ENCODE measurements at regions not wholly inside any gene's neighbourhood (a gene's known extent, or its start where the extent isn't known, plus 50 kb on each side); places are given as distances from the start of the nearest gene placed in this dataset.

GRCh38 chr11:8328231-8328794, 64.6 kb upstream of the LMO1 start:
- intact Hi-C loops (cut with DNase I; ENCODE audit: low total_unique reads) (no loop called here), in situ Hi-C loops (cut with MboI; ENCODE audit: low sequenced_read_pairs in 4 of 4) (loop anchor here in 1 of 4 donors (25.0 kb wide), 1 partner anchor 234 kb away; no protein-coding TSS in a partner anchor)
- Histone ChIP-seq H3K4me3 (no peak overlapping the region), H3K27me3 (no peaks in the 10 kb centered on the region), H3K9me3 (no peaks in the 10 kb centered on the region), H3K36me3 (no peaks in the 10 kb centered on the region), H3K27ac (no peak overlapping the region), H3K4me1 (peaks cover 4 to 5% of the 10 kb centered on the region in 2 donors)
- TF ChIP-seq POLR2A (IDR thresholded peaks at IDR 0.05) (no peak), CTCF (IDR thresholded peaks at IDR 0.05 in 4 of 5, conservative IDR thresholded peaks at IDR 0.05 in 1 of 5) (no peak)
- ATAC-seq (no peak), DNase-seq (no peak)

GRCh38 chr11:8327761-8328192, 64.1 kb upstream of the LMO1 start:
- Histone ChIP-seq H3K4me1 (peaks cover 4 to 5% of the 10 kb centered on the region in 2 donors), H3K36me3 (no peaks in the 10 kb centered on the region), H3K27me3 (no peaks in the 10 kb centered on the region), H3K4me3 (no peak overlapping the region), H3K9me3 (no peaks in the 10 kb centered on the region), H3K27ac (no peak overlapping the region)
- TF ChIP-seq POLR2A (IDR thresholded peaks at IDR 0.05) (no peak), CTCF (IDR thresholded peaks at IDR 0.05 in 4 of 5, conservative IDR thresholded peaks at IDR 0.05 in 1 of 5) (no peak)
- in situ Hi-C loops (cut with MboI; ENCODE audit: low sequenced_read_pairs in 4 of 4) (loop anchor here in 1 of 4 donors (25.0 kb wide), 1 partner anchor 235 kb away; no protein-coding TSS in a partner anchor), intact Hi-C loops (cut with DNase I; ENCODE audit: low total_unique reads) (no loop called here)
- no peak for DNase-seq
- no peak for ATAC-seq

- no peak for TF ChIP-seq CTCF (IDR thresholded peaks at IDR 0.05 in 4 of 5, conservative IDR thresholded peaks at IDR 0.05 in 1 of 5)
- no peak for TF ChIP-seq POLR2A (IDR thresholded peaks at IDR 0.05)
- no peak overlapping the region for H3K4me3 ChIP-seq
- no peaks in the 10 kb centered on the region for H3K27me3 ChIP-seq
- H3K27ac ChIP-seq, result no peak overlapping the region
- no peak for DNase-seq
- intact Hi-C loops (cut with DNase I; ENCODE audit: low total_unique reads), result no loop called here
- H3K9me3 ChIP-seq, result no peaks in the 10 kb centered on the region
- H3K4me1 ChIP-seq, result peaks cover 4 to 5% of the 10 kb centered on the region in 2 donors
- in situ Hi-C loops (cut with MboI; ENCODE audit: low sequenced_read_pairs in 4 of 4), result loop anchor here in 1 of 4 donors (25.0 kb wide), 1 partner anchor 236 kb away; no protein-coding TSS in a partner anchor
- ATAC-seq, result no peak
- no peaks in the 10 kb centered on the region for H3K36me3 ChIP-seq
Observed at GRCh38 chr11:8326337-8326736, 62.7 kb upstream of the LMO1 start.

GRCh38 chr11:8325591-8326304, 62.1 kb upstream of the LMO1 start:
- in situ Hi-C loops (cut with MboI; ENCODE audit: low sequenced_read_pairs in 4 of 4) (loop anchor here in 1 of 4 donors (25.0 kb wide), 1 partner anchor 237 kb away; no protein-coding TSS in a partner anchor), intact Hi-C loops (cut with DNase I; ENCODE audit: low total_unique reads) (no loop called here)
- TF ChIP-seq POLR2A (IDR thresholded peaks at IDR 0.05), result no peak
- TF ChIP-seq CTCF (IDR thresholded peaks at IDR 0.05 in 4 of 5, conservative IDR thresholded peaks at IDR 0.05 in 1 of 5), result no peak
- Histone ChIP-seq H3K4me3 (no peak overlapping the region), H3K9me3 (no peaks in the 10 kb centered on the region), H3K4me1 (peaks cover 4 to 5% of the 10 kb centered on the region in 2 donors), H3K27me3 (no peaks in the 10 kb centered on the region), H3K36me3 (no peaks in the 10 kb centered on the region), H3K27ac (no peak overlapping the region)
- DNase-seq (no peak), ATAC-seq (no peak)
